Erythroblast (primary cell): ENCODE measurements at regions not wholly inside any gene's neighbourhood (a gene's known extent, or its start where the extent isn't known, plus 50 kb on each side); places are given as distances from the start of the nearest gene placed in this dataset.

Source experiments
- GATA1 ChIP-seq: IDR thresholded peaks from 2 replicates; pipeline ENCODE4 v1.6.1; 2011; ENCODE audit warnings: low read depth, mild to moderate bottlenecking, control low read depth, low read length, moderate library complexity
- POLR2A ChIP-seq: IDR thresholded peaks from 2 replicates; pipeline ENCODE4 v1.6.1; 2011; ENCODE audit warnings: mild to moderate bottlenecking, low read length

GRCh38 chr16:25546791-25547190 is 145.0 kb upstream of the HS3ST4 start:
- TF ChIP-seq POLR2A: no peak
- TF ChIP-seq GATA1: no peak
